H1 (cell line): ENCODE measurements at regions not wholly inside any gene's neighbourhood (a gene's known extent, or its start where the extent isn't known, plus 50 kb on each side); places are given as distances from the start of the nearest gene placed in this dataset.

Experiments
- CTCF ChIA-PET: fragments of 300-600 bp; sonication (Branson Sonifier 250); formaldehyde crosslinking; loops from one replicate; lab custom pipeline; 2021; ENCODE audit not compliant: partially characterized antibody; lab: Charles Lee
- POLR2A ChIA-PET: fragments of 300-600 bp; sonication (Branson Sonifier 250); formaldehyde crosslinking; loops from one replicate; lab custom pipeline; 2021; ENCODE audit warnings: inconsistent platforms; ENCODE audit not compliant: partially characterized antibody; lab: Charles Lee
- DNase-seq, 2 experiments: peaks; one replicate each; pipeline versions ENCODE4 v3.0.0 to v3.0.0-alpha.2; 2010 to 2022; ENCODE audit warnings: low spot score in 2 of 2, low read depth in 1 of 2, mixed read lengths in 1 of 2
- FAIRE-seq: peaks from 2 replicates; lab custom pipeline; 2011; peaks lifted over from hg19 to GRCh38; lab: Jason Lieb, UNC
- H2AFZ ChIP-seq: 2 replicates; pipeline ENCODE4 v1.8.1; 2012; ENCODE audit warnings: low read length, inconsistent platforms
- H2AK5ac ChIP-seq: 2 replicates; pipeline ENCODE4 v1.6.1; 2013; ENCODE audit warnings: low read depth, low read length
- H2BK120ac ChIP-seq: replicated peaks from 2 replicates; pipeline ENCODE3; 2013; ENCODE audit warnings: low read depth, low read length, inconsistent platforms
- H2BK12ac ChIP-seq: 2 replicates; pipeline ENCODE4 v1.6.1; 2013; ENCODE audit warnings: low read depth, low read length
- H2BK15ac ChIP-seq: 2 replicates; pipeline ENCODE4 v1.6.1; 2013; ENCODE audit warnings: low read length
- H2BK20ac ChIP-seq: 2 replicates; pipeline ENCODE4 v1.6.1; 2013; ENCODE audit warnings: low read length
- H2BK5ac ChIP-seq: 2 replicates; pipeline ENCODE4 v1.6.1; 2013; ENCODE audit warnings: low read depth, low read length
- H3K14ac ChIP-seq: 2 replicates; pipeline ENCODE4 v1.6.1; 2013; ENCODE audit warnings: inconsistent platforms; ENCODE audit not compliant: insufficient read length
- H3K18ac ChIP-seq: 2 replicates; pipeline ENCODE4 v1.6.1; 2013; ENCODE audit warnings: low read length; ENCODE audit errors: extremely low read depth
- H3K23ac ChIP-seq: 2 replicates; pipeline ENCODE4 v1.6.1; 2013; ENCODE audit warnings: inconsistent platforms; ENCODE audit not compliant: insufficient read length
- H3K23me2 ChIP-seq: 2 replicates; pipeline ENCODE4 v1.6.1; 2013; ENCODE audit warnings: low read depth, low read length
- H3K27ac ChIP-seq: 2 replicates; pipeline ENCODE4 v1.6.1; 2011; ENCODE audit warnings: low read depth, low read length, inconsistent platforms
- H3K27me3 ChIP-seq, 4 experiments: replicated peaks in 1 of 4; 1 replicate in 1 of 4; 2 replicates in 3 of 4; pipeline versions ENCODE4 v1.6.1 to v1.8.1; 2011 to 2013; ENCODE audit warnings: low read length in 3 of 4, mild to moderate bottlenecking in 3 of 4, inconsistent platforms in 2 of 4, mixed read lengths in 2 of 4, moderate library complexity in 1 of 4; ENCODE audit not compliant: control insufficient read depth in 3 of 4, insufficient read depth in 3 of 4; ENCODE audit errors: extremely low read depth in 1 of 4
- H3K36me3 ChIP-seq, 4 experiments: 2 replicates each; pipeline versions ENCODE4 v1.6.1 to v1.8.1; 2011 to 2013; ENCODE audit warnings: mild to moderate bottlenecking in 4 of 4, low read length in 3 of 4, moderate library complexity in 2 of 4, control low read depth in 1 of 4, inconsistent platforms in 1 of 4; ENCODE audit not compliant: insufficient read depth in 4 of 4, control insufficient read depth in 2 of 4
- H3K4ac ChIP-seq: replicated peaks from 2 replicates; pipeline ENCODE3; 2013; ENCODE audit warnings: low read length, low read depth, mixed read lengths, inconsistent platforms; ENCODE audit not compliant: insufficient read length
- H3K4me1 ChIP-seq, 4 experiments: replicated peaks in 1 of 4; 1 replicate in 1 of 4; 2 replicates in 3 of 4; pipeline versions ENCODE4 v1.6.1 to v1.8.1; 2011 to 2013; ENCODE audit warnings: low read length in 3 of 4, inconsistent platforms in 2 of 4, mixed read lengths in 1 of 4; ENCODE audit not compliant: insufficient read depth in 4 of 4, control insufficient read depth in 3 of 4
- H3K4me2 ChIP-seq, 2 experiments: 2 replicates each; pipeline versions ENCODE4 v1.6.1 to v1.8.1; 2011 to 2013; ENCODE audit warnings: low read depth in 2 of 2, low read length in 2 of 2, control low read depth in 1 of 2, inconsistent platforms in 1 of 2, mild to moderate bottlenecking in 1 of 2; ENCODE audit not compliant: insufficient read depth in 1 of 2
- H3K4me3 ChIP-seq, 4 experiments: fragments of 200-600, 300-600 bp in 1 of 4; sonication (generic), shearing (Covaris generic), sonication (Bioruptor Twin) in 1 of 4; 2 replicates each; pipeline versions ENCODE4 v1.5.1 to v1.8.1; 2011 to 2016; ENCODE audit warnings: low read length in 4 of 4, low read depth in 3 of 4, control low read depth in 2 of 4, inconsistent platforms in 2 of 4, mild to moderate bottlenecking in 2 of 4, mixed read lengths in 1 of 4, moderate library complexity in 1 of 4; ENCODE audit not compliant: insufficient read depth in 2 of 4; ENCODE audit errors: extremely low read depth in 1 of 4
- H3K56ac ChIP-seq: replicated peaks from 2 replicates; pipeline ENCODE3; 2013; ENCODE audit warnings: low read depth, mild to moderate bottlenecking, mixed read lengths, low read length, inconsistent platforms; ENCODE audit not compliant: insufficient read length
- H3K79me1 ChIP-seq: 2 replicates; pipeline ENCODE4 v1.6.1; 2013; ENCODE audit warnings: low read depth, low read length, control low read depth
- H3K79me2 ChIP-seq, 2 experiments: 2 replicates each; pipeline versions ENCODE4 v1.6.1 to v1.8.1; 2012 to 2013; ENCODE audit warnings: low read length in 2 of 2, mild to moderate bottlenecking in 2 of 2, inconsistent platforms in 1 of 2; ENCODE audit not compliant: insufficient read depth in 2 of 2, control insufficient read depth in 1 of 2
- H3K9ac ChIP-seq, 4 experiments: replicated peaks in 1 of 4; 1 replicate in 1 of 4; 2 replicates in 3 of 4; pipeline versions ENCODE4 v1.6.1 to v1.8.1; 2011 to 2013; ENCODE audit warnings: low read depth in 3 of 4, low read length in 3 of 4, control low read depth in 2 of 4, mild to moderate bottlenecking in 2 of 4, moderate library complexity in 2 of 4, inconsistent platforms in 1 of 4; ENCODE audit errors: extremely low read depth in 1 of 4
- H3K9me3 ChIP-seq, 2 experiments: 2 replicates each; pipeline versions ENCODE4 v1.6.1 to v1.8.1; 2012 to 2013; ENCODE audit warnings: mild to moderate bottlenecking in 2 of 2, moderate library complexity in 2 of 2, control low read depth in 1 of 2, inconsistent platforms in 1 of 2, low read depth in 1 of 2, low read length in 1 of 2, mixed read lengths in 1 of 2; ENCODE audit not compliant: insufficient read depth in 2 of 2
- H4K20me1 ChIP-seq, 2 experiments: replicated peaks in 1 of 2; 2 replicates each; pipeline versions ENCODE3 to v1.8.1; 2011 to 2013; ENCODE audit warnings: inconsistent platforms in 2 of 2, low read length in 2 of 2, mild to moderate bottlenecking in 1 of 2; ENCODE audit not compliant: insufficient read depth in 2 of 2, control insufficient read depth in 1 of 2
- H4K5ac ChIP-seq: 2 replicates; pipeline ENCODE4 v1.6.1; 2013; ENCODE audit warnings: low read length, low read depth, mixed read lengths, inconsistent platforms; ENCODE audit not compliant: insufficient read length
- H4K8ac ChIP-seq: 2 replicates; pipeline ENCODE4 v1.8.0; 2013; ENCODE audit warnings: mild to moderate bottlenecking, moderate library complexity, low read length, inconsistent platforms; ENCODE audit not compliant: insufficient read depth; ENCODE audit errors: extremely low read depth
- H4K91ac ChIP-seq: replicated peaks from 2 replicates; pipeline ENCODE3; 2013; ENCODE audit warnings: low read length, mixed read lengths, inconsistent platforms; ENCODE audit not compliant: insufficient read length
- BACH1 ChIP-seq: IDR thresholded peaks from 2 replicates; pipeline ENCODE4 v1.6.1; 2012; ENCODE audit warnings: low read length, improper control_type of control experiment
- BCL11A ChIP-seq, 2 experiments: IDR thresholded peaks; one replicate each; pipeline ENCODE4 v1.6.1; 2011; ENCODE audit warnings: low read depth in 2 of 2, low read length in 2 of 2, mild to moderate bottlenecking in 2 of 2
- HDAC2 ChIP-seq, 2 experiments: fragments of 300-600 bp in 1 of 2; sonication (generic) in 1 of 2; IDR thresholded peaks; 2 replicates each; pipeline ENCODE4 v1.6.1; 2011 to 2012; ENCODE audit warnings: low read depth in 2 of 2, low read length in 2 of 2, mild to moderate bottlenecking in 2 of 2, moderate library complexity in 2 of 2, borderline replicate concordance in 1 of 2, inconsistent platforms in 1 of 2
- JUND ChIP-seq: IDR thresholded peaks from 2 replicates; pipeline ENCODE4 v1.6.1; 2011; ENCODE audit warnings: mild to moderate bottlenecking, improper control_type of control experiment, low read length
- PHF8 ChIP-seq: fragments of 200-600 bp; sonication (generic); conservative IDR thresholded peaks from 2 replicates; pipeline ENCODE4 v1.7.1; 2012; ENCODE audit warnings: low read depth, mild to moderate bottlenecking, inconsistent platforms, low read length, moderate library complexity
- RXRA ChIP-seq: IDR thresholded peaks from 2 replicates; pipeline ENCODE4 v1.6.1; 2011; ENCODE audit warnings: low read depth, mild to moderate bottlenecking, low read length, moderate library complexity; ENCODE audit not compliant: insufficient read depth
- YY1 ChIP-seq: IDR thresholded peaks from 2 replicates; pipeline ENCODE4 v1.6.1; 2011; ENCODE audit warnings: low read depth, mild to moderate bottlenecking, low read length
- WGBS, 2 experiments: shearing (Covaris generic) in 1 of 2; methylation state at CpG; one replicate each; pipeline versions ENCODE4 v1.1.6 to v1.1.7; 2013 to 2015; ENCODE audit warnings: low lambda C conversion rate in 2 of 2, mixed read lengths in 2 of 2, inconsistent platforms in 1 of 2, low coverage in 1 of 2, missing lambda C conversion rate in 1 of 2; ENCODE audit not compliant: insufficient replicate concordance in 2 of 2, insufficient coverage in 1 of 2, insufficient read length in 1 of 2; ENCODE audit errors: extremely low coverage in 1 of 2, missing lambda C conversion rate in 1 of 2; 5-methylcytosine and 5-hydroxymethylcytosine counted together
- TF ChIP-seq, protein P1 (sequence below): IDR thresholded peaks from 2 replicates; pipeline ENCODE4 v1.6.1; 2012; ENCODE audit warnings: inconsistent platforms
- TF ChIP-seq, protein P2 (sequence below): IDR thresholded peaks from 2 replicates; pipeline ENCODE4 v1.6.1; 2011; ENCODE audit warnings: low read depth, mild to moderate bottlenecking, low read length; ENCODE audit not compliant: insufficient read depth

DNA sequence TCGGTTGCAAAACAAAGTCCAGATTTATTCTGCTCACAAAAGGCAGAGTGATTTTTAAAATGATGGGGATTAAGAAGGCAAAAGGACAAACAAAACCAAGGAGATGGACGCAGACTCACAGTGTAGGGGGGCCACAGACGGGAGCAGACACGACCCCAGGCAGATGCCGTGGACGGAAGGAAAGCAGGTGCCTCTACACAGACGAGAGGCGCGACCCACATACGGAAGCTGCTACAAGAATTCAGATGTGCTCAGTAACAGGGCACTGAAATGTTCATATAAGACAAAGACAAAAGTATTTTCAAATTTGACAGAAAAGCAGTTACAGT, 148.9 kb downstream of the BRD1 start:
- Histone ChIP-seq H3K9ac (no peak overlapping the region), H3K36me3 (no peaks in the 10 kb centered on the region), H3K4ac (no peak overlapping the region), H3K79me2 (no peaks in the 10 kb centered on the region), H3K27ac (no peak overlapping the region), H2AFZ (no peak overlapping the region), H4K5ac (no peak overlapping the region), H3K4me2 (no peak overlapping the region), H3K27me3 (peaks cover 0 to 3% (median 0%) of the 10 kb centered on the region in 4 experiments; a peak in 2 of 7 replicates), H4K91ac (no peak overlapping the region), H3K18ac (no peak overlapping the region), H3K4me1 (no peaks in the 10 kb centered on the region; a peak in 1 of 7 replicates), H2BK5ac (no peak overlapping the region), H4K8ac (no peak overlapping the region), H3K79me1 (no peaks in the 10 kb centered on the region), H3K4me3 (no peak overlapping the region), H3K56ac (no peak overlapping the region), H3K14ac (no peak overlapping the region), H4K20me1 (no peaks in the 10 kb centered on the region), H2AK5ac (no peak overlapping the region), H2BK120ac (no peak overlapping the region), H3K23me2 (no peaks in the 10 kb centered on the region), H2BK20ac (no peak overlapping the region), H2BK15ac (no peak overlapping the region), H2BK12ac (no peak overlapping the region), H3K23ac (no peak overlapping the region), H3K9me3 (no peaks in the 10 kb centered on the region; a peak in 1 of 4 replicates)
- ChIA-PET CTCF (interaction anchor here (1.1 to 1.5 kb wide), 2 partner anchors 16 to 23 kb away, joined by 3 to 4 read pairs; no protein-coding TSS in a partner anchor), POLR2A (no interaction called here)
- TF ChIP-seq BCL11A (IDR thresholded peaks at IDR 0.05; ENCODE audit: low read depth in 2 of 2, low read length in 2 of 2) (no peak), RXRA (no peak), HDAC2 (IDR thresholded peaks at IDR 0.05; ENCODE audit: borderline replicate concordance in 1 of 2, low read depth in 2 of 2, low read length in 2 of 2) (no peak), YY1 (no peak), BACH1 (no peak), PHF8 (no peak), JUND (no peak)
- TF ChIP-seq, protein P1, sequence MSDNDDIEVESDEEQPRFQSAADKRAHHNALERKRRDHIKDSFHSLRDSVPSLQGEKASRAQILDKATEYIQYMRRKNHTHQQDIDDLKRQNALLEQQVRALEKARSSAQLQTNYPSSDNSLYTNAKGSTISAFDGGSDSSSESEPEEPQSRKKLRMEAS = no peak
- TF ChIP-seq, protein P2, sequence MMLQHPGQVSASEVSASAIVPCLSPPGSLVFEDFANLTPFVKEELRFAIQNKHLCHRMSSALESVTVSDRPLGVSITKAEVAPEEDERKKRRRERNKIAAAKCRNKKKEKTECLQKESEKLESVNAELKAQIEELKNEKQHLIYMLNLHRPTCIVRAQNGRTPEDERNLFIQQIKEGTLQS = no peak
- WGBS, 2 experiments = 85% methylated on average over 10 of the region's 10 CpGs; no CpG with 5 or more reads in 1 of the 2 experiments
- no peak for FAIRE-seq
- no peak for DNase-seq
